ENCODE measurements at regions not wholly inside any gene's neighbourhood (a gene's known extent, or its start where the extent isn't known, plus 50 kb on each side); places are given as distances from the start of the nearest gene placed in this dataset.
"Not testable (repeated sequence)": the region's sequence is repeated elsewhere in the genome, so short reads cannot be mapped to it uniquely, and the experiment has no call there.

DNA sequence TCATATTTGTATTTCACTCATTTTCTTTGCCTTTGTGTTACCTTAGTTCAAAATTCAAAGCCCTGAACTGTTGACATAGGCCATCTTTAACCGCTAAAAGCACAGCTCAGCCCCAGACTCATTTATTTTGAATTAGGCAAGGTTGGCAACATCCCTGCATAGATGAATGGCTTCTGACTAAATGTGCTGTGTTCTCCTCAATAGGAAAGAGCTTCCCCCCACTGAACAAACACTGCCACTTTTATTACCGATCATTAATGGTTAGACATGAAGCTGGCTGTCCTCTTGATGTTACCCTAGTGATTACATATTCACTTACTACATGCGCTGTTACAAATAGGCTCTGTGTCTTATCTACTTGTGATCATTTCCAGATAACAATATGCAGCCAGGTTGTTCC lies 170.7 kb downstream of the ADCYAP1 start:
- DNase-seq (ENCODE audit: low spot score) = no peak
- TF ChIP-seq, protein P1, sequence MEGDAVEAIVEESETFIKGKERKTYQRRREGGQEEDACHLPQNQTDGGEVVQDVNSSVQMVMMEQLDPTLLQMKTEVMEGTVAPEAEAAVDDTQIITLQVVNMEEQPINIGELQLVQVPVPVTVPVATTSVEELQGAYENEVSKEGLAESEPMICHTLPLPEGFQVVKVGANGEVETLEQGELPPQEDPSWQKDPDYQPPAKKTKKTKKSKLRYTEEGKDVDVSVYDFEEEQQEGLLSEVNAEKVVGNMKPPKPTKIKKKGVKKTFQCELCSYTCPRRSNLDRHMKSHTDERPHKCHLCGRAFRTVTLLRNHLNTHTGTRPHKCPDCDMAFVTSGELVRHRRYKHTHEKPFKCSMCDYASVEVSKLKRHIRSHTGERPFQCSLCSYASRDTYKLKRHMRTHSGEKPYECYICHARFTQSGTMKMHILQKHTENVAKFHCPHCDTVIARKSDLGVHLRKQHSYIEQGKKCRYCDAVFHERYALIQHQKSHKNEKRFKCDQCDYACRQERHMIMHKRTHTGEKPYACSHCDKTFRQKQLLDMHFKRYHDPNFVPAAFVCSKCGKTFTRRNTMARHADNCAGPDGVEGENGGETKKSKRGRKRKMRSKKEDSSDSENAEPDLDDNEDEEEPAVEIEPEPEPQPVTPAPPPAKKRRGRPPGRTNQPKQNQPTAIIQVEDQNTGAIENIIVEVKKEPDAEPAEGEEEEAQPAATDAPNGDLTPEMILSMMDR (IDR thresholded peaks at IDR 0.05; ENCODE audit: extremely low read depth, missing control alignments) = no peak

DNA sequence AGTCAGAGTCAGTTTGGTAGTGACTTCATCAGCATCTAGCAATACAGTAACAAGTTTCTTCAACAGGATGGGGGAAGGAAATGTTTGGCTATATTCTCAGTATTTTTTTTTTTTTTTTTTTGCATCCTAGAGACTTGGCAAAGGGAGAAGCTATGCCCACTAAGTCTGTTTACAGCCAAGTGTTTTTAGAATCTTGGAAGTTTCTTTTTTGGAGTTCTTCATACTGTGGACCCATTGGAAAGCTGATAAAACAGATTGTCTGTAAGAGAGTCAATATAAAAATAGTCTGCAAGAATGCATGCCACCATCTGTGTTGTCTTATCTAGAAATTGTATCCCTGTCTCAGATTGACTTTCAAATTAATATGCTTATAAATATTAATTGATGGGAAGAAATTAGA lies 171.2 kb downstream of the ADCYAP1 start:
- TF ChIP-seq, protein P1 (IDR thresholded peaks at IDR 0.05; ENCODE audit: extremely low read depth, missing control alignments) = no peak
- DNase-seq (ENCODE audit: low spot score) = no peak

DNA sequence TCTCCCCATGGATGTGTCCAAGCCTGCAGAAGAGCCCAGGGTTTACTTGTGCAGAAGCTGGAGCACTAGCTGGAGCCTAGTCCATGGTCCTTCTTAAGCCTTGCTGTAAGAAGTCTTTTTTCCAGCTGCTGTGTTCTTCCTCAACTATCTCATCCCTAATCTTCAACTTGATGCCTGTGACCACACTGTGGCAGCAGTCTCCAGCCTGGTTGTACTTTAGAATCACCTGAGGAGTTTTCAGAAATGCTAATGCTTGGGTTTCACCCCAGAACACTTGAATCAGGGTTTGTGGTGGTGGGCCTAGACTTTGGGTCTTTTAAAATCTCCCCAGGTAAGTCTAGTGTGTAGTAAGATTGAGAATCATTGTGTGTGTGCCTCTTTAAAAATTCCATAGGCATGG lies 173.6 kb downstream of the ADCYAP1 start:
- TF ChIP-seq, protein P1 (IDR thresholded peaks at IDR 0.05; ENCODE audit: extremely low read depth, missing control alignments) = no peak
- no peak for DNase-seq (ENCODE audit: low spot score)

DNA sequence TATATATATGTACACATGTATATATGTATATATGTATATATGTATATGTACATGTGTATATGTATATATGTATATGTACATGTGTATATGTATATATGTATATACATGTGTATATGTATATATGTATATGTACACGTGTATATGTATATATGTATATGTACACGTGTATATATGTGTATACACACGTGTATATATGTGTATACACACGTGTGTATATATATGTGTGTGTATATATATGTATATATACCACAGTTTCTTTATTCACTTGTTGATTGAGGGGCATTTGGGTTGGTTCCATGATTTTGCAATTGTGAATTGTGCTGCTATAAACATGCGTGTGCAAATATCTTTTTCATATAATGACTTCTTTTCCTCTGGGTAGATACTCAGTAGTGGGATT lies 179.0 kb downstream of the ADCYAP1 start:
- DNase-seq (ENCODE audit: low spot score) = not testable (repeated sequence)

DNA sequence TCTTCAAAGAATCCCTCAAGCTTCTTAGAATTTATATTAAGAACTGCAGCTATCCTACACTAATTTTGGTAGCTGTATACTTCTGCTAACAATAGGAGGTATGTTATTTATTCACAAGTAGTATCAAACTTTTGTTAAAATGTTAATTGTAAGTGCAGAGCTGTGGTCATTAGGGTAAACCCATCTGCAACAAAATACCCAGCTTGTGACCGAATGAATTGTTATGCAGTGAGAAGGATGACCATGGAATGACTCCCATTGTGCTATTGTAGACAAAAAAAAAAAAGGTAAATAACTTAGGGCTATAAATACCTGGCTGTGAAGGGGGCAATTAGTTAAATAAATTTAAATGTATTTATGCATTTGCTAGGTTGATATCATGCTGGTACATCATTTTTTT lies 186.1 kb downstream of the ADCYAP1 start:
- no peak for DNase-seq (ENCODE audit: low spot score)
- TF ChIP-seq, protein P1 (IDR thresholded peaks at IDR 0.05; ENCODE audit: extremely low read depth, missing control alignments) = no peak

DNA sequence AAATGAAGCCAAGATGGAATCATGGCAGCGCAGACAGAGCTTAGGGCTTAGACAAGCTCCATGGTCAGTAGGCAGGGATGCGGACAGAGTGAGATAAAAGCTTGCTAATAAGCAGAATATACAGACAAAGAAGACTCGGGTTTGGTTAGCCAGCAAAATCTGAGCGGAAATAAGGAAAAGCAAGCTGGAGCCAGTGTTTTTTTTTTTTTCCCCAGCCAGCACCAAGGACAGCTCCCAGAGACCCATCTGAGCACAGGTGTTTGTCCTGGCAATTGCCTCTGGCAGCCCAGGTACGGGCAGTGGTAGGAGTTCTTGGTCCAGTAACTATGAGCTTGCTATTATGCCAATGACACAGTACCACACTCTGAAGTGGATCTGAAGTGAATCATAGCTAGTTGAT lies 187.6 kb downstream of the ADCYAP1 start:
- TF ChIP-seq, protein P1 (IDR thresholded peaks at IDR 0.05; ENCODE audit: extremely low read depth, missing control alignments) = no peak
- no peak for DNase-seq (ENCODE audit: low spot score)

DNA sequence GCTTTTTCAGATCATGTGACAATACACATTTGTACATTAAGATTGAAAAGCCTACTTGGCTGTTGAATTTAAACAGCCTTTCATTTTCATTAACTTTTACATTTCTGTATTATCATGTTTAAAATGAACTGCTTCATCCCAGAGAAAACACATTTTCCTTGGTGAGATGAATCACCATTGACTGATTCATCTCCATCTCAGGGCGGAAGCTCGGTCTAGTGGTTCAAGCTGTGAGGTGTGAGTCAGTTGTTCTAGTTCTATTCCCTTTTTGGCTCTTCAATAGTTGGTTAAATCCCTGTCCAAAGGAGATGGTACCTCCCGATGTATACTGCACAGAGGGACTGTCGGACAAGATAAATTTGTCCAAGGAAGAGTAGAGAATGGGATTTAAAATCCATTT lies 189.7 kb downstream of the ADCYAP1 start:
- DNase-seq (ENCODE audit: low spot score) = no peak
- TF ChIP-seq, protein P1 (IDR thresholded peaks at IDR 0.05; ENCODE audit: extremely low read depth, missing control alignments) = no peak

DNA sequence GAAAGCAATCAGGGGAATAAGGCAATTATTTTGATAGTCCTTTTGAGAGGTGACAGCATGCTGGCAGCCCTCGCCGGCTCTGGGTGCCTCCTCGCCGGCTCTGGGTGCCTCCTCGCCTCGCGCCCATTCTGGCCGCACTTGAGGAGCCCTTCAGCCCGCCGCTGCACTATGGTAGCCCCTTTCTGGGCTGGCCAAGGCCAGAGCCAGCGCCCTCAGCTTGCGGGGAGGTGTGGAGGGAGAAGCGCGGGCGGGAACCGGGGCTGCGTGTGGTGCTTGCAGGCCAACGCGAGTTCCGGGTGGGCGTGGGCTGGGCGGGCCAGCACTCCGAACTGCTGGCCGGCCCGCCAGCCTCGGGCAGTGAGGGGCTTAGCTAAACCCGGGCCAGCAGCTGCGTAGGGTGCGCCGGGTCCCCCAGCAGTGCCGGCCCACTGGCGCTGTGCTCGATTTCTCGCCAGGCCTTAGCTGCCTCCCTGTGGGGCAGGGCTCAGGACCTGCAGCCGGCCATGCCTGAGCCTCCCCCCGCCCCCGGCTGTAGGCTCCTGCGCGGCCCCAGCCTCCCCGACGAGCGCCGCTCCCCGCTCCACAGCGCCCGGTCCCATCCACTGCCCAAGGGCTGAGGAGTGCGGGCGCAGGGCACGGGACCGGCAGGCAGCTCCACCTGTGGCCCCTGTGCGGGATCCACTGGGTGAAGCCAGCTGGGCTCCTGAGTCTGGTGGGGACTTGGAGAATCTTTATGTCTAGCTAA lies 193.5 kb downstream of the ADCYAP1 start:
- not testable (repeated sequence) for DNase-seq (ENCODE audit: low spot score)

Data from GM20000 (cell line).